ENCODE measurements at regions not wholly inside any gene's neighbourhood (a gene's known extent, or its start where the extent isn't known, plus 50 kb on each side); places are given as distances from the start of the nearest gene placed in this dataset.

DNA sequence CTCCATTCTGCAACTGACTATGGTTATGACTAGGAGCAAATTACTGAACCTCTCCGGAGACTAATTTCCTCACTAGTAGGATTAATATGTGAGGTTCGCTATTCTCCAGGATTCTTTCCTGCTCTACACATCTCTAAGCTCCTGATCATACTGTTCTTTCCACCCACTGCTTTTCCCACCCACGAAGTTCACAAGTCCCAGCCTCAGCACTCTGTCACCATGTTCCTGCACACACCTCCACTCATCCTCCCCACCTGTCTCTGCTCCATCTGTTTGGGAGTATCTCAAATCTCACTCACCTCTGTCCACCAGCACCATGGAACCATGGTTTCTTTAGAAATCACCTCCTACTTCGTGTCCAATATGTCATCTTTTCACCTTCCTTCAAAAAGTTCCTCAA, 185.3 kb downstream of the LRATD1 start:
- TF ChIP-seq CTCF (tag by site-specific recombination; IDR thresholded peaks at IDR 0.05) = no peak
- no peak for TF ChIP-seq ZBTB17 (tag by site-specific recombination; IDR thresholded peaks at IDR 0.05)
- TF ChIP-seq ZIC2 (tag by site-specific recombination; IDR thresholded peaks at IDR 0.05) = no peak
- TF ChIP-seq ZNF239 (tag by site-specific recombination; IDR thresholded peaks at IDR 0.05) = no peak

Data from HEK293 (cell line).